Esophagus mucosa (tissue), 1 donor: ENCODE measurements at regions not wholly inside any gene's neighbourhood (a gene's known extent, or its start where the extent isn't known, plus 50 kb on each side); places are given as distances from the start of the nearest gene placed in this dataset.
A peak's percentile ranks its signal among the peaks of the same experiment; 100 is the strongest.

Source experiments
- ATAC-seq: fragments of 200-7000 bp; cut with Tn5 transposase; one replicate; pipeline ENCODE4 v1.9.1; 2020
- donor health status: DM: yes; HTN: yes; CAD: no.

GRCh38 chr18:10033016-10033399 is 119.2 kb downstream of the VAPA start:
- no peak for ATAC-seq

- ATAC-seq: peak; percentile 85
Measured at GRCh38 chr18:10035281-10035991, 121.6 kb downstream of the VAPA start.

GRCh38 chr18:10036479-10036878 is 122.7 kb downstream of the VAPA start:
- no peak for ATAC-seq

- ATAC-seq: no peak
Measured at GRCh38 chr18:10037181-10037580, 123.4 kb downstream of the VAPA start.

GRCh38 chr18:10038268-10038667 is 124.5 kb downstream of the VAPA start:
- ATAC-seq: no peak

- no peak for ATAC-seq
Measured at GRCh38 chr18:10040287-10041011, 126.6 kb downstream of the VAPA start.

- no peak for ATAC-seq
Measured at GRCh38 chr18:10041180-10041579, 127.4 kb downstream of the VAPA start.

GRCh38 chr18:10042492-10042891 is 128.7 kb downstream of the VAPA start:
- ATAC-seq: no peak

- no peak for ATAC-seq
Measured at GRCh38 chr18:10044054-10044453, 130.2 kb downstream of the VAPA start.

GRCh38 chr18:10045296-10045891 is 131.6 kb downstream of the VAPA start:
- ATAC-seq: peak; percentile 16

GRCh38 chr18:10046178-10046807 is 132.5 kb downstream of the VAPA start:
- no peak for ATAC-seq

- no peak for ATAC-seq
Measured at GRCh38 chr18:10047237-10047636, 133.4 kb downstream of the VAPA start.

- ATAC-seq: no peak
Measured at GRCh38 chr18:10049747-10050146, 135.9 kb downstream of the VAPA start.

GRCh38 chr18:10050956-10051355 is 137.1 kb downstream of the VAPA start:
- ATAC-seq: no peak

- ATAC-seq: no peak
Measured at GRCh38 chr18:10051877-10052631, 138.2 kb downstream of the VAPA start.

- ATAC-seq: no peak
Measured at GRCh38 chr18:10052871-10053270, 139.1 kb downstream of the VAPA start.

GRCh38 chr18:10053861-10054260 is 140.0 kb downstream of the VAPA start:
- no peak for ATAC-seq

GRCh38 chr18:10054366-10054765 is 140.6 kb downstream of the VAPA start:
- no peak for ATAC-seq

GRCh38 chr18:10055125-10055750 is 141.4 kb downstream of the VAPA start:
- ATAC-seq: no peak

GRCh38 chr18:10056506-10056905 is 142.7 kb downstream of the VAPA start:
- ATAC-seq: no peak

GRCh38 chr18:10057401-10057893 is 143.6 kb downstream of the VAPA start:
- ATAC-seq: no peak
